HG03575 (cell line): ENCODE measurements at regions not wholly inside any gene's neighbourhood (a gene's known extent, or its start where the extent isn't known, plus 50 kb on each side); places are given as distances from the start of the nearest gene placed in this dataset.
"Not testable (repeated sequence)": the region's sequence is repeated elsewhere in the genome, so short reads cannot be mapped to it uniquely, and the experiment has no call there.

Source experiments
- ATAC-seq: cut with Tn5 transposase; IDR thresholded peaks from one replicate; pipeline ENCODE4 v1.9.1; 2021; ENCODE audit not compliant: unreplicated experiment, insufficient number of reproducible peaks, low FRiP score; ENCODE audit errors: extremely low read depth

DNA sequence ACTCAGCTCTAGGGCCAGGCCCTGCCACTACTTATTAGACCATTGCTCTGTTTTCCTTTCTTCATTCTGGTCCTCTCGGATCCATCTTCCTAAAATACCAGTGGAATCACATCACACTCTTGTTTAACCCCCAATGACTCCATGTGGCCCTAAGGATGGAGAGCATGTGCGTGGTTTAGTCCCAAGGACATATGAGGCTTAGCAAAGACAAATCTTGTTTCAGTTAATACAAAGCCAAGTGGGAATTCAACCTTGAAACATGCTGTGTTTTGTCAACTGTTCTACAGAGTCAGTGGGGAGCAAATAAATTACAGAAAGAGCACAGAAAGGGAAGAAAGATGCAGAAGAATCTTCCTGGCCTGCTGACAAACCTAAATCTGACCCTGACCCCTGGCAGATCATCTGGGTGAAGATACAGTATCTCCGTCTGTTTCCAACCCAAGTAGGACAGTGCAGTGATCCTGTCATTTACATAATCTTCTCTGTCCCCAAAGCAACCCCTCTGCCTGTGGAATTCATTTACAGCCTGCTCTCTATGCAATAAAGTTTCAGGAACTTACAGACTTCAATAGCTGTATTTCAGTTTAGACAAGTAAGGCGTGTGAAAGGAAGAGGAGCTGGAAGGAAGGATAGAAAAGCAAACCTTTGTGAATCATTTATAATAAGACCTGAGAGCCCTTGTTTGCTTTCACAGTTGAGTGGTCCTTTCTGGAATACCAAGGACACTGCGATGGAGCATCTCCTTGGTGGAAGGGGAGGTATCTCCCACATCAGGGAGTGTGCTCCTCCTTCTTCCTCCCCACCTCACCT is 144.0 kb downstream of the THBS2 start:
- ATAC-seq, result no peak

DNA sequence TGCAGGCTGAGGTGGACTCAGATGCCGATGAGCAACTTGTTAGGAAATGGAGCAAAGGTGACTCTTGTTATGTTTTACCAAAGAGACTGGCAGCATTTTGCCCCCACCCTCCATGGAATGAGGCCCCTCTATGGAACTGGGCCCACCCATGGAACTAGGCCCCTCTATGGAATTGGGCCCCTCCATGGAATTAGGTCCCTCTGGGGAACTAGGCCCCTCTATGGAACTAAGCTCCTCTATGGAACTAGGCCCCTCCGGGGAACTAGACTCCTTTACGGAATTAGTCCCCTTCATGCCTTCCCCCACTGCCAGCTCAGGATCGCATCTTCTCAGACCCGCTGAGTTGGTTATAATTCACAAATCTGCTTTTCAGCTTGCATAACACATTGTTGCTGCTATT is 144.9 kb downstream of the THBS2 start:
- ATAC-seq, result no peak

GRCh38 chr6:169106176-169106575 is 147.5 kb downstream of the THBS2 start:
- no peak for ATAC-seq

DNA sequence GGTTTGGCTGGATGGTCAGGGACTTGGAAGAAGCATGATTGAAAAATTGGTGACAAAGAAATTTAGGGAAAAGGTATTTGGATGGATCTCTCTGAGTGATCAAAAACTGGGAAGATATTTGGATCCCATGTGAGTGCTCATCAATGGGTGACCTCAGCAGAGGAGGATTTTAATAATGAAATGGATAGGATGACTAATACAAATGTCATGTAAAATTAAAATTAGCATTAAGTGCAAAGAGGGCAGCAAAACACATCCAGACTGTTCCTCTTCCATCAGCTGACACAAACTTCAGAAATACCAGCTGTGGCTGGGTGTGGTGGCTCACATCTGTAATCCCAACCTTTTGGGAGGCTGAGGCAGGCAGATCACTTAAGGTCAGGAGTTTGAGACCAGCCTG is 151.7 kb downstream of the THBS2 start:
- no peak for ATAC-seq

GRCh38 chr6:169101036-169101805 is 152.4 kb downstream of the THBS2 start:
- no peak for ATAC-seq

- ATAC-seq, result no peak
Observed at GRCh38 chr6:169099411-169100202, 154.0 kb downstream of the THBS2 start.

DNA sequence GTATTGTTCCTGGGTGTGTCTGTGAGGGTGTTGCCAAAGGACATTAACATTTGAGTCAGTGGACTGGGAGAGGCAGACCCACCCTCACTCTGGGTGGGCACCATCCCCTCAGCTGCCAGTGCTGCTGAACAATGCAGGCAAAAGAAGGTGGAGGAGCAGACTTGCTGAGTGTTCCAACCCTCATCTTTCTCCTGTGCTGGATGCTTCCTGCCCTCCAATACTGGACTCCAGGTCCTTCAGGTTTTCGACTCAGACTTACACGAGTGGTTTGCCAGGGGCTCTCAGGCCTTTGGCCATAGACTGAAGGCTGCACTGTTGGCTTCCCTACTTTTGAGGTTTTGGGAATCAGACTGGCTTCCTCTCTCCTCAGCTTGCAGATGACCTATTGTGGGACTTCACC is 155.0 kb downstream of the THBS2 start:
- ATAC-seq, result not testable (repeated sequence)

DNA sequence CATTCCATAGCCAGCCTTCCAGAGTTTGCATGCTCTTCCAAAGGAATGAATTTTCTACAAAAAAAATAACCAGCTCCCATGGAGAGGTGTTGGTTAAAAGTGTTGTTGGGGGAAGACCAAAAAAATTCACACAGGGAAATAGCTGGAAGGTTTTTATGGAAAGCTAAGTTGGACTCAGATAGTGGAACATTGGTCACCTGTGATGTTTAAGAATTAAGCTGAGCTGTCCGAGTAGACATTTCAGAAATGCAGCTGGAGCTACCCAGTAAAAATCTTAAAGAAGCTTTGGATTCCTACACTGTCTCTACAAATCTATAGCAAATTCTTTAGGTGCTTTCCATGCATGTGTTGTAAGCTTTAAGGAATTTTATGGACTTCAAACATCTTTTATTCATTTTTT is 155.5 kb downstream of the THBS2 start:
- ATAC-seq, result no peak

GRCh38 chr6:169097381-169097959 is 156.2 kb downstream of the THBS2 start:
- no peak for ATAC-seq

DNA sequence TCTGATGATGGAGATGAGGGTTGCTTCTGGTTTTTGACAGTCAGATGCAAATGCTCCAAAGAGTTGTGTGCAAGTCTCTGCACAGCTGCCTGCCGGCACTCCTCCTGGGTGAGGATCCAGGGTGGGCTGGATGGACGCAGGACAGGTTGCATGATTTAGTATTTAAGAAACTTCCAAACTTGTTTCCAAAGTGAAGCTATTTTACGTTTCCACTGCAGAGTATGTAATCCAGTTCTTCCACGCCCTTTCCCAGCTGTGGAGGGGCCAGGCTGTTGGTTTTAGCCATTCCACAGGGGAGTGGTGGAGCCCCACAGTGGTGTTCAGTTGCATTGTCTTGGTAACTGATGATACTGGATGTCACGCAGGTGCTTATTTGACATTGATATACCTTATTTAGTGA is 157.3 kb downstream of the THBS2 start:
- no peak for ATAC-seq

DNA sequence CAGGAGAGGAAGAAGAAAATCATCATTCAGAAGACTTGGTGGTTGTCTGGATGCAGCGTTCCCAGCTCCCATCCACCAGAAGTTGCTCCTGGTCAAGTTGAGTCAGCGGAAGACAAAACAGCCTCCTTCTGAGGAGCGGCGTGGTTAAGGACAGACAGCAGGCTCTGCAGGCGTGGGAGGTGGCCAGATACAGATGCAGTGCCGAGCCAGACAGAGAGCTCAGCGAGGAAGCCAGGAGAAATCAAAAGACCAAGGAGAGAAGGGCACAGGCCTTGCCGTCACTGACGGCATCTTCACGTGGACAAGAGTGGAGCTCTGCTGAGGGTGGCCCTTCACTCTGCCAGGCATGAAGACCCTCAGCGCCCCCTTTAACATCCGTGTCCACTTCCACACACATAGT is 158.5 kb downstream of the THBS2 start:
- ATAC-seq, result no peak

- no peak for ATAC-seq
Observed at GRCh38 chr6:169094552-169094950, 159.1 kb downstream of the THBS2 start.

DNA sequence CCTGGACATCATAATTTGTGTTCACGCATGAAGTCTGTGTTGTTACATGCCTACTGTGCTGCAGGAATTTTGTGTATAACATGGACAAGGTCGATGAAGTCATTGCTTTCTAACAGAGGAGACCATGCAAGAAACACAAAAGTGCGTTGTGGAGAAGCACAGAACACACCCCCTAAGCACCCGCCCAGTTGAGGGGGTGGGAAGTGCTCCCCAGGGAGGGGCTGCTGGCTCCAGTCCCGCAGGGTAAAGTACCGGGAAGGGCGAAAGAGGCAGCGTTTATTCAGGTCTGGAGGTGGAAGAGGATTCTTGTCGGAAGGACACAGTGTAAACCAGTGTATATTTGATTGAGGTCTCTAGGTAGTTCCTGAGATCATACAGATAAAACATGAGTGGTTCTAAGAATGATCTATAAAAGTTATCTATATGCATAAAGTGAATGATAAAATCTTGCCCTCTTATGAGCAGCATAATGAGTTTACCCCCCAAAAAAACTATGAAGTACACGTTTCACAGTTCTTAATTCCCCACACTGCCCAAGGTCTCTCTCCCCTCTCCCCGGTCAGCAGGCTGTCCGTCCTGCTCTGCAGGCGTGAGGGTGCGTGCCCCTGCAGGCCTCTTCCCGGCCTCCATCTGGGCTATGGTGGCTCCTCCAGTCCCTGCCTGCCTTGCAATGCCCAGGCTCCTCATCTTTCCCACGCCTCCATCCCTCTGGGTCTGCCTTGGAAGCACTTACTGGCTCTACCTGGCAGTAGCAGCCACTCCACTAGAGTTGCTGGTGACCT is 159.7 kb downstream of the THBS2 start:
- ATAC-seq, result no peak

DNA sequence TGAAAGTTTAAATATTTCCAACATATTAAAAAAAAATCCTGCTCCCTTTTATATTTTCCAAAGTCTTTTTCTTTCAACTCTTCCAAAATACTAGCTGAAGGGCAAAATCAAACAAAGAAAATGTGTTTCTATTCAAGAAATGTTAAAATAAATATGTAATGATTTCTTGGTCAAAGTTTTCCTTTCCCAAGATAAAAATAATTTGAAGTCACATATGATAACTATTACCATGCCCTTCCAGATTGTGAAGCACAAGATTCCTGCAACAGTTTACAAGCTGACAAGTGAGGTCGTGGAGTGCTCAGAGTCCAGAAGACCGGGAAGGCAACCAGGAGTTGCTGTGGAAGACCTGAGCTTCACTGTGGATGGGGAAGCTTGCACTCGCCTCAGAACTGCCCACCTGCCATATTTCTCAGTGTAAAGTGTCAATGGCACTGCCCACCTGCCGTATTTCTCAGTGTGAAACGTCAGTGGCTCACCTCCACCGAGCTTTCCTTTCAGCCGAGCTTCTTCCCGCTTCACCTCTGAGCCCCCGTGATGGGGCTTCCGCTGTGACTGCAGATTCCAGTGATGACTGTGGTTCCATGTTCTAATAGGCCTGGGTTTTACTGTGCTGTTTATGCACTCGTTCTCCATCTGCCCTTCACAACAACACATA is 160.5 kb downstream of the THBS2 start:
- ATAC-seq, result no peak

- no peak for ATAC-seq
Observed at GRCh38 chr6:169092375-169092774, 161.3 kb downstream of the THBS2 start.

DNA sequence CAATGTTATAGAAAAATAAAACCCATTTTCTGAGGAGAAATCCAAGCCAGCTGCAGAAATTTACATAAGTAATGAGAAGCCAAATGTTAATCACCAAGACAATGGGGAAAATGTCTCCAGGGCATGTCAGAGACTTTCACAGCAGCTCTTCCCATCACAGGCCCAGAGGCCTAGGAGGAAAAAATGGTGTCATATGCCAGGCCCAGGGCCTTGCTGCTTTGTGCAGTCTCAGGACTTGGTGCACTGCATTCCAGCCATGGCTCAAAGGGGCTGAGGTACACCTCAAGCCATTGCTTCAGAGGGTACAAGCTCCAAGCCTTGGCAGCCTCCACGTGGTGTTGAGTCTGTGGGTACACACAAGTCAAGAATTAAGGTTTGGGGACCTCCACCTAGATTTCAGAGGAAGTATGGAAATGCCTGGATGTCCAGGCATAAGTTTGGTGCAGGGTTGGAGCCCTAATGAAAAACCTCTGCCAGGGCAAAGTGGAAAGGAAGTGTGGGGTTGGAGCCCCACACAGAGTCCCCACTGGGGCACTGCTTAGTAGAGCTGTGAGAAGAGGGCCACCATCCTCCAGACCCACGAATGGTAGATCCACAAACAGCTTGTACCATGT is 163.0 kb downstream of the THBS2 start:
- ATAC-seq, result not testable (repeated sequence)

DNA sequence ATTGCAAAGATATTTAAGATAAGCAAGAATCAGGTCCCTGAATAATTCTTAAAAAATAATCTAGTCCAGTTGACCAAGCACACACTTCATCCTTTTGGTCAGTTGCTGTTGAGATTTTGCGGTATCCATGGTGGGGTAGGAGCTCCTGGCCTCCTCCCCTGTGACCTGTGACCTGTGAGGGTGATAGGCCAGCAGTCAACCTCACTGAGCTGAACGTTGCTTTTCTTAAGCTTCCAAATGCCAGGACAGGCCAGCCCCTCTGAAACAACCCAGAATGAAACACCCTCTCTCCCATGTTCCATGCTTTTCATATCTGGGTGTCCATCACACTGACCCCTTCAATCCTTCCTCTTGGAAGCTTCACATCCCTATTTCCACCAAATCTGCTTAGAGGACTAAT is 164.9 kb downstream of the THBS2 start:
- no peak for ATAC-seq
